GM19395 (cell line): ENCODE measurements at regions not wholly inside any gene's neighbourhood (a gene's known extent, or its start where the extent isn't known, plus 50 kb on each side); places are given as distances from the start of the nearest gene placed in this dataset.
"Not testable (repeated sequence)": the region's sequence is repeated elsewhere in the genome, so short reads cannot be mapped to it uniquely, and the experiment has no call there.

Experiments
- ATAC-seq: cut with Tn5 transposase; IDR thresholded peaks from one replicate; pipeline ENCODE4 v1.9.1; 2021; ENCODE audit warnings: mild to moderate bottlenecking, moderate library complexity; ENCODE audit not compliant: unreplicated experiment

DNA sequence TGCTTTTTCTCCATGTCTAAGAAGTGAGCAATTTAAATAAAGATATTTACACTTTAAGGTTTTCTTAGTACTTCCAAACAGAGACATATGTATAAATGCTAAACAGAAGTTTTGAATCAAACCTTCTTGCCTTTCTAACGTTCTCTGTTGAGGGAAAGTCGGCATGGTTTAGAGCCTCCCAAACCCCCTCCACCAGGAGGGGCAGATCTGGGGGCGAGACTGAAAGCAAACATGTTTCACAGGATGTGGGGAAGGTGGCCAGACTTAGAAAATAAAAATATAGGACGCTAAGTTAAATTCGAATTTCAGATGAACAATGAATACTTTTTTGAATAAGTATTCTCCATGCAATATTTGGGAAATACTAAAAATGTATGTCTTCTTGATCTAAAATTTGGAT is 208.3 kb upstream of the SHH start:
- ATAC-seq = no peak

DNA sequence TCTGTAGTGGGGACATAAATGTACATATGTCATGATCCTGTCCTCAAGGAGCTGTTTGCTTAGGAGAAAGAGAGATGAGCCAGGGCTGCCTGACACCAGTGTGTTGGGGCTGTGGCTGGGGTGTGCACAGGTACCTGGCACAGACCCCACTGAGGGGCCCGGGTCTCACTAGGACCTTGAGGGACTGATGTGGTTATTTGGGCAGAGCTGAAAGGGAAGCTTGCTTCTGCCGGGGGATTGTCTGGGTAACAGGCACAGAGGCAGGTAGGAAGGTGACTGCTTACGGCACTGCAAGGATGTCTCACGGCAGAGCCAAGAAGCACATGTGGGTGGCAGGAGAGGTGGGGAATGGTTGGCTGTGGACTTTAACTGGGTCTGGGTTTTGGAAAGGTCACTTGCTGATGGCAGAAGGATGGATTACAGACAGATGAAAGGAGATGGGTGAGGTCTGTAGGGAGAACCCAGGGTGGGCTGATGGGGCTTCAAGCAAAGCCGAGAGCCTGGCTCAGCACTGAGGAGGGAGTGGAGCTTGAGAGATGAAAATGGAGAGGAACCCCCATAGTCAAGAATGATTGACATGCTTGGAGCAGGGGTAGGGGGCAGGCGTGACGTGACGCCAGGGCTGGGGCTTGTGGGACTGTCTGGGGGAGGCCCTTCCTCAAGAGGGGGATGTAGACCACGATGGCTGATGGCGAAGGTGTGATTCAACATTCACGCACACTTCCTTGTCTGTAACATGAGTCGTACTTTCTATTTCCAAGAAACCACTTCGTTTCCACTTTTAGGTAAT is 207.7 kb upstream of the SHH start:
- no peak for ATAC-seq

DNA sequence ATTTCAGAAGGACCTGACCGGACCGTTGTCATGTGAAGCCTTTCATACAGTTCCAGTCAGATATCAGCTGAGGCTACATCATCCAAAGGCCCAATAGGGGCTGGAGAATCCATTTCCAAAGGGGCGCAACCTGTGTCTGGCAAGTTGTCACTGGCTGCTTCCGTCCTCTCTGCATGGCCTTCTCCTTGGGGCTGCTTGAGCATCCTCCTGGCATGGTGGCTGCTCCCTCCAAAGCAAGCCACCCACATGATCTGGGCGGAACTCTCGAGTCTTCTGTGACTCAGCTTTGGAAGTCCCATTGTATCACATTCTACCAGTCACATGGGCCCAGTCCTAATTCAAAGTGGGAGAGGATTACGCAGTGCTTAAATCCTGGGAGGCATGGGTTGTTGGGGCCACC is 207.0 kb upstream of the SHH start:
- ATAC-seq = no peak

DNA sequence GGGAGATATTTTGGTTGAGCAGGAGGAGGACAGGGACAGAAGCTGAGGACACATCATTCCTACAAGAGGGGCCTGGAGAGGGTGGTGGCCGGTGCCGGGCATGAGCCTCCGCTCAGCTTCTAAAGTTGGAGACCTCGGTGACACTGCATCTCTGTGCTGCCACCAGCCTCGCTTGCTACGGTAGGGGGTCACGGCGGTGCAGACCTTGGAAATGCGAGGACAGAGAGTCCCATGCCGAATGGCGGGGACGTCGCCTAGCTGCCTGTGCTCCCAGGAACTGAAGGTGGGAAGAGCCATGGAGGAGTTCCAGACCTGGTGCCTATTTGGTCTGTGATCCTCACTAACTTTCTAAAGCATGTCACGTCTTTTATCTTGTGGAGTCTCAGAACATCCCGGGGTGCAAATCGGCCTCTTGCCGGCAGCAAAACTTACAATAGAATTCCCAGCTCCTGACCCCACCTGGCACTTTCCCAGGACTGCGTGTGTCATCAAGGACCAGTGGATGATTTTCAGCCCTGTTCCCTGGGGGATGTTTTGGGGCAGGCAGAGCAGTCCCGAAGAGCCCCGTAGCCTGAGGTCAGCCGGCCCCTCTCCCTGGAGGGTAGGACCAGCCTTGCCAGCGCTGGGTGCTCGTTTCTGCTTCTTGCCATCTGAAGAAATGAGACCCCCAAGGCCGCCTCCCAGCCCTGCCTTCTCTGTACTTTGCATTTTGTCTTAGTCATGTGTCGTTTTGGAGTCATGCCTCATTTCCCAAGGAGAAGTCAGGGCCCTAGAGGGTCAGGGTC is 205.8 kb upstream of the SHH start:
- no peak for ATAC-seq

DNA sequence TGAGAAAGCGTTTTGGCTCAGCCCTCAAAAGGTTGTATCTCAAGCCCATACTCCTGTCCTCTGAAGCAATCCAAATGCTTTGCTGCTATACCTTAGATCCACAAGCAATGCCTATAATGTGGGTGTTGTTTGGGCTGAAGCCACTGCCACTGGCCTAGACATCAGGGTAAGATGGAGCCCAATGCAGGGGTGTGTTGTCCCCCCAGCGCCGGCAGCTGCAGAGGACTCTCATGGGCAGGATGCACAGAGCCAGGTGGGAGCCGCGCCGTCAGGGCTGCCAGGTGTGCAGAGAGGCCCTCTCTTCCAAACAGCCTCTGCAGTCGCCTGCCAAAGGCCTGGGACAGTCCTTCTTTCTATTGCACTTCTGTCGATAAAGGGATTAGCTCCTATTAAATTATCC is 205.2 kb upstream of the SHH start:
- ATAC-seq = no peak

DNA sequence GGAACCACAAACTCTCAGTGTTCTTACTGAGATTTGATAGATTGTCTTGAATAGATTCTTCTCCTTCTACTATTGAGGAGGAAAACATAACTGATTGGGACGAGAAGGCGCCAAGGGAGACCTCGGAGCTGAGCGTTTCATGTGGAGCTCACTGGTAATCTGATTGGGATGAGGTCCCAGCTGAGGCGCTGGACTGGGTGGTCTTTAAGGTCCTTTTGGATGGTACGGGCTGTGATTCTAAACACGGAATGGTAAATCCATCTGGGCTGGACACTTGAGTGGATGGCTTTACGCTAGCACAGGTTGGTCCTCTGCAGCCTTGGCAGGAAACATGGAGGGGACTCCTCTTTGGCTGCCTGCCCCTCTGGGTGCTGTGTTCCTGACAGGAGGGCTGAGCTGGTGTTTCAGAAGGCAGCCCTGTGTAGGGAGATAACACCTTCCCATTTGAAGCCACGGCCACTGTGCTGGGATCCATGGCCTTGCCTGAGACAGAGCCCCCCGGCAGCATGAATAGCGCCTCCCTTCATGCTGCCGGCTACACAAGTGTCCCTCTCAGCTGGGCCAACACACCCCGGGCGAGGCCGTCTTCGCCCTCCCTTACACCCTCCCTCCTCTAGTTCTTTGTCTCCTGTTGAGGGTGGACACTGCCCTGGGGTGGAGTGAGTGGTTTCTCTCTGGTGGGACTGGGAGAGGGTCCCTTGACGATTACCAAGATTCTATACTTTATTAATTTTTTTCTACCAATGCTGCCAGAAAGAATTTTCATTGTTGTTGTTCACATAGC is 203.2 kb upstream of the SHH start:
- ATAC-seq = no peak

DNA sequence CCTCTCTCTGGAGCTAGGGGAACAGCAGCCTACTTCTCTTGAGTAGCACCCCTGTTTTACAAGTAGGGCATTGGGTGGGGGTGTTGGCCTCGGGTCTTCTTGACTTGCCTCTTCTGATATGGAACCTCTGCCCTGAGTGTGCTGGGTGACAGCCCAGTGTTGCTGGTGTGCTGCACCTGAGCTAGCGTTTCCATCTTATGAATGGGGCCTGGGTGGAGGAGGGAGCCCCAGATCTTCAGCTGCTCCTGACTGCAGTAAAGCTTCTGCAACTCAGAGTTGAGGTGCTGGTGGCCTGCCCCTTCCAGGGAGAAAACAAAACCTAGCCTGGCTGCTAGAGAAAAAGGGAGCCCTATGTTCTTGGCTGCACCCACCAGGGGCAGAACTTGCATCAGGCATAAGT is 202.5 kb upstream of the SHH start:
- ATAC-seq = no peak

DNA sequence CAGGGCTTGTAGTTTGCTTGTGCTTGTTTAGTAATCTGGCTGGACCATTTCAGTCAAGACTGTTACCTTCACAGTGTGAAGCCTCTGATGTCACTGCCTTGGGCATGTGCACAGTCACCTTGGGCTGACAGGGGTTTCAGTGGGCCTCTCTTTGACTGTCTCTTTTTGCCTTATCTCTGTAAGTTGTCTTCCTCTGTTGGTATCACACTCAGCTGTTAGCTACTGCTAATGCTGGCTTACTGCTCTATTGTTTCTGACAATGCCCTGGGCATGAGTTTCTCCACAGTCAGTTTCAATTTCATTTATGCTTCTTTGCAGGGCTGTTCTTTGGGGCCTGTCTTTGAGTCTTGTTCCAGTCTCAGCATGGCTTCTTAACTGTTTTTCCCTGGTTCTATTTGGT is 201.9 kb upstream of the SHH start:
- no peak for ATAC-seq

DNA sequence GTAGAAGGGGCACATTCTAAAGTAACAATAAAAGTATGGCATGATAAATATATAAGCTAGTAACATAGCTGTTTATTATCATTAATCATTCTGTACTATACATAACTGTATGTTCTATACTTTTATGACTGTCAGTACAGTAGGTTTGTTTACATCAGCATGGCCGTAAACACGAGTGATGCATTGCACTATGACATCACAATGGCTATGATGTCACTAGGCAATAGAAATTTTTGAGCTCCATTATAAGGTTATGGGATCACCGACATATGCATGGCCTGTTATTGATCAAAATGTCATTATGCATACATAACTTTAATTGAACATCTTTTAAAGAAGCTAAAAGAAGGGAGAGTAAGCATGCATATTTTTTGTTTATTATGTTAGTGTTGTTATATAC is 200.1 kb upstream of the SHH start:
- ATAC-seq = no peak

DNA sequence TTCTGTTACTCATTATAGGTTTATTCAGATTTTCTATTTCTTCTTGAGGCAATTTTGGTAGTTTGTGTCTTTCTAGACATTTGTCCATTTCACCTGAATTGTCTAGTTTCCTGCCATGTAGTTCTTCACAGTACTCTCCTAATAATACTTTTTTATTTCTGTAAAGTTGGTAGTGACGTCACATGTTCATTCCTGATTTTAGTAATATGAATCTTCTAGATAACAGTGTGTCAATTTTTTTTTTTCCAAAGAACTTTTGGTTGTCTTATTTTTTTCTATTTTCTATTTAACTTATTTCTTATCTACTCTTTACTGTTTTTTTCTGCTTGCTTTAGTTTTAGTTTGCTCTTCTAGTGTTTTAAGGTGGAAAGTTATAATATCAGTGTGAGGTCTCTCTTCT is 197.3 kb upstream of the SHH start:
- no peak for ATAC-seq

DNA sequence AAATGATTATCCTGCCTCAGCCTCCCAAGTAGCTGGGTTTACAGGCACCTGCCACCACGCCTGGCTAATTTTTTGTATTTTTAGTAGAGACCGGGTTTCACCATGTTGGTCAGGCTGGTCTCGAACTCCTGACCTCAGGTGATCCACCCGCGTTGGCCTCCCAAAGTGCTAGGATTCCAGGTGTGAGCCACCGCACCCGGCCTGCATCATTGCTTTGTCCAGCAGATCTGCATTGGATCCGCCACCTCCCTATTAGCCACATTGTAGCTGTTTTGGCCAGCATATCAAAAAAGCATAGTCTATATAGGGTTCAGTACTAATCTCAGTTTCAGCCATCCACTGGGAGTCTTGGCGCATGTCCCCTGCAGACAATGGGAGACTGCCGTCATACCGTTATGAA is 194.6 kb upstream of the SHH start:
- ATAC-seq = not testable (repeated sequence)

DNA sequence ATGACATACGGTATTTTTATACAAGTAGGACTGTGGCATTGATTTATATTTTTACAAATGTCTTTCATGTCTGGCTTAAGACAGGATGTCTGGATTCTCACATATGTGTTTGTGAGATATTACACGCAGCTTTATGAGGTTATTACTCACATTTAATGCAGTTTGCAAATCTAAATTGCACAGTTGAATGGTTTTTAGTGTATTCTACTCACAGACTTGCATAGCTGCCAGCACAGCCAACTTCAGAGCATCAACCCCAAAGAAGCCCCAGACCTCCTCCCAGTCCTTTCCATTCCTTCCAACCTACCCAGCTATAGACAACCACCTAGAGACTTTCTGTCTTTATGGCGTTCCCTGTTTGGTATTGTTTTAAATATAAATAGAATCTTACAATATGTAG is 193.8 kb upstream of the SHH start:
- ATAC-seq = no peak

DNA sequence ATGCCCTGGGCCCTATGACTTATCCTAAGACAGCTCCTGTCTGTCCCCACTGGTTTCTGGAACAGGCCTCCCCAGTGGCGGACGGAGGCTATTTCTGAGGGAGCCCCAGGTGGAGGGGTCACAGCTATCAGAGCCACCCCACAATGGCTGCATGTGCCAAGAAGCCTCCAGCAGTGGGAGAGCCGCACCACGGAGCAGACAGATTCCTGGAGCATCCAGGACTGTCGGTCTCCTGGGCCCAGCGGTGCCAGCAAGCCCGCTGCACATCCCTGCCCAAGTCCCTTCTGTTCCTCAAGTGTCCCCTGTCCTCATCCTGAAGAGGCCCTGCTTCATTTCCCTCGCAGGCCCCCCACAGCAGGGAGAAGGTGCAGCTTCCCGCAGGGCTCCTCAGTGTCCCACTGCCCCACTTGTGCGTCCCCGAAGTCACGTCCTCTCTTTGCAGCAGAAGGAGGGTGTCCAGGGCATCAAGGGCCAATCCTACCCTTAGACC is 193.0 kb upstream of the SHH start:
- no peak for ATAC-seq

DNA sequence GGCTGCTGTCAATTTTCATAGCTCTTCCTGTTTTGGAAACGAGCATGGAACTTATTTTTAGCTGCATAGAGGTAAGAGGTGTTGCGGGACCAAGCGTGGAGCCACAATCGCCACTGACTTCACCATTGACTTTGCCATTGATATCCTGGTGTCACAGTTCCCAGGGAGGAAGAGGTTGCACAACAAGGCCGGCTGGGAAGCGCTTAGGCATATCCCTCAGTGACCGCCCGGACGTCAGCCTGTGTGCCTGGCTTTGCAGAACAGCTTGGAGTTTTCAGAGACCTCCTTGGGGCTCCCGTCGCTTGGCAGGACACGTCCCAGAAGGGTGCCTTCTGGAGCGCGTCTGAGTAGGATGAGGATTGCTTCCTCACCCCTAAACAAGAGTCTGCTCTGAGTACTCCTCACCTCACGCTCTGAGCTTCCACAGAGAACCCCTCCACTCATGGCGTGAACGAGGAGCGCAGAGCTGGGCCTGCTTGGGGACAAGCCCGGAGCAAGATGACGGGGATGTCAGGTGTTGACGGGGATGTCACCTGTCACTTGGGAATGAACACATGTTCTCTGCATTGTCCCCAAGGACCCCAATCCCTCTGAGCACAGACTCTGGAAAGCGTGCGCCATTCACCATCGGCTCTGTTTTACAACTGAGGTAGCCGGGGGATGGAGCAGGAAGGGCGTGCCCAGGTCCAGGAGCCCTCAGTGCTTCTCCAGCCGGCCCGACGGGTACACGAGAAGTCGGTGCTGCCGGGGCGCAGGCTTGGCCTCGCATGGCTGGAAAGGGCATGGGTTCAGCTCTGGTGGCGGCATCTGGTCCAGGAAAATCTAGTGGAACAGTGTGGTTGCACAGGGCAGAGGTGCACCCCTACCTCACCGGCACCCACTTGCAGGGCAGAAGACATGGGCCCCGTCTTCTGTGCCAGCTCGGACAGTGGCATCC is 192.3 kb upstream of the SHH start:
- no peak for ATAC-seq

DNA sequence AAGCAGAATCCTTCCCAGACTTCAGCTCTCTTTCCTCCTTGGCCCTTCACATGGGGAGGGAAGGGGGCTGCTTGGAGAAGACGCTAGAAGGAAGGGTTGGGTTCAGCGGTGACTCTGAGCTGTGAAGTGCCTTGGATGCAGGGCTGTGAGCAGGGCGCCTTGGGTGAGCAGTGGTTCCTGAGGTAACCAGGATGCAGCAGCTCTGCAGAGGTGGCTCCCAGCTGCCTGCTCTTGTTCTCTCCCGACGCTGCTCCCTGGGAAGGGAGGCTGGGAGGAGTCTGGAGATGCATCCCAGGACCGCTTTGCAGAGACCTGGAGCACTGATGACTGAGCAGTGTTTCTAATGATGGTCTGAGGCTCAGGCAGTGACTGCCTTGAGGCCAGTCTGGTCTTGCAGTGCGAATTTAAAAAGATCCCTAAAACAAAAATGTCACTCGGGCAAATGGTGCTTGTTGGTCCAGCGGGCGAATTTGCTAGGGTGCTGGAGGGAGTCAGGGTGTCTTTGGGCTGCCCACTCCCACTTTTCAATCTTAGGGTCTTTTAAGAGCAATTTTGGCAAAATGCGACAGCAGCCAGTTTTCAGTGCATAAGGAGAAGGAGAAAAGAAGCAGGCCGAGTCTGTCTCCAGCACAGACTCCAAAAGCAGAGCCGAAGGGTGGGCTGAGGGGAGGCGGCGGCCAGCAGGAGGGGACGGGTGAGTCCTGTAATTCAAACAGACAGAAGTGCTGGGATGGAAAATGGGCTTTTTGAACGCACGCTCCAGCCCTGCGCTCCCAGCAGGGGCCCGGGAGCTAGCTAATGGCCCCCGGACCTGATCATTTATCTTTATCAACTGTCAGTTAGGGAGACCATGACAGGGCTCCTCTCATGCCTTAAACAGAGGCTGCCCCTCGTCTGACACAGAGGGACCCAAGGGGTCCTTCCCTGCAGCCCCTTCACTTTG is 191.2 kb upstream of the SHH start:
- no peak for ATAC-seq

DNA sequence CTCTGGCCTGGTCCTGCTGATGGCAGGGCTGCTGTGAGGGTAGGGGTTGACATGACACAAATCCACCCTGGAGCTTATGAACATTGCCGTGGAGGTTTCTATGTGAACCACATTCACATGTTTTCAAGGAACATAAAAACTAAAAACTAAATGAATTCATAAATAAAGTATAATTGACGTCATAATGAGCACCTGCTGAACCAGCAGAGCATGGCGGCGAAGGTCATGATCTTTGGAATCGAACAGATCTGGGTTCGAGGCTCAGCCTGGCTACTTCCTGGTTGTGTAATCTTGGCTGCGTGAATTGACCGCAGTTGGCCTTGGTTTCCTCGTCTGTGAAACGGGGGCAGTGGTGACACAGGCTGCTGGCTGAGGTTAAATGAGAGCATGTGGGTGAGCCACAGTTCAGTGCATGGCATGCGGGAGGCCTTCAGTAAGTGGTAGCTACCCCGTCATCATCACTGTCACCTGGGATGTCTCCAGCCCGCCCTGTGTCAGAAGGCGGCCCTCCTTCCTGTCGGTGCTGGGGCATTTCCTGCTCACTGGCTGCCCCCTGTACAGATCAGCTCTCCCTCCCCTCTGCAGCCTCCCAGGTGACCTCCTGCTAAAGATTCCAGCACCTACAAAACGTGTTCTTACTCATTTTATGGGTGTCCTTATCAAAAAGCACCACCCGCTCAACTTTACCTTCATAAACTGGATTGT is 190.3 kb upstream of the SHH start:
- ATAC-seq = no peak

DNA sequence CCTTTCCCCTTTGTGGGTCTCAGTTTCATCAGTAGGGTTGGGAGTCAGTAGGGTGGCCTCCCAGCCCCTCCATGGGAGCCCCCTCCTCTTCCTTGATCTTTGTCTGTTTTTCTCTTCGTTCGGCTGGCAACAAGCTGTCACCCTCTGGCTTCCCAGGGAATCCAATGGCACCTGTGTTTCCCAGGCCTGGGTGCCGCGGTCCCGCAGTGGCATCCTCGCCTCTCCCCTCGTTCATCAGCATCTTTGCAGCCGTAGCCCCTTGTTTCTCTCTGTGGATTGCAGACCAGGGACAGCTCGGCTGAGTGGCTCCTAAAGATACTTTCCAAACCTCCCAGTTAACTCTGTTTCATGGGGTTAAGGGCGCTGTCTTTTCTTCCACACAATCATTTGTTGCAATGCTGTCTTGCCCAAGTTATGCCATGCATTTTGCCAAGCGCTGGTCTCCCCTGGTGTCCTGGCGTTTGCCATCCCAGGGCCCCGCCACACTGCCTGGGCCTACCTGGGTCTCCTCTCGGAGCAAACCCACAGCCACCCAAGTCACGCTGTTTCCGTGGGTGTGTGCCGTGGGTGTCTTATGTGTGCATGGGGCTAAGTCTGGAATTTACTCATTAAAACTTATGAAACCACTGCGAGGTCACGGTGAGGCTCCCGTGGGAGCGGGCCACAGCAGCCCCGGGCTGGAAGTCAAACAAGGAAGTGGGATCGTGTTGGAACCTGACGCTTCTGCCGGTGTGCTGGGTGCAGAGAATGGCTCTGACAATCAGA is 189.4 kb upstream of the SHH start:
- no peak for ATAC-seq
